ENCODE measurements at regions not wholly inside any gene's neighbourhood (a gene's known extent, or its start where the extent isn't known, plus 50 kb on each side); places are given as distances from the start of the nearest gene placed in this dataset.
A peak's percentile ranks its signal among the peaks of the same experiment; 100 is the strongest.

DNA sequence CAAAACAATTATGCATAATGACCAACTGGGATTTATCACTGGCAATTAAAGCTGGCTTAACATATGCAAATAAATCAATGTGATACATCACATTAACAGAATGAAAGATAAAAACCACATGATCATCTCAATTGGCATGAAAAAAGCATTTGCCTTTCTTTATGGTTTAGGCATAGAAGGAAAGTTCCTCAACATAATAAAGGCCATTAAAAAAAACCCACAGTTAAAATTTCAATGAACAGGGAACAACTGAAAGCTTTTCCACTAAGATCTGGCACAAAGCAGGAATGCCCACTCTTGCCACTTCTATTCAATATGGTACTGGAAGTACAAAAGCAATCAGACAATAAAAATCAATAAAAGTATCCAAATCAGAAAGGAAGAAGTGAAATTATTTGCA, 151.2 kb upstream of the CD180 start:
- H2BK20ac ChIP-seq (ENCODE audit: low read depth, low read length, poor library complexity, severe bottlenecking) = no peak overlapping the region
- H3K4me1 ChIP-seq (ENCODE audit: insufficient read depth, low read length) = no peaks in the 10 kb centered on the region
- peaks cover 25 to 28% of the 10 kb centered on the region in 2 experiments for H3K4me1 Mint-ChIP-seq
- H3K18ac ChIP-seq (ENCODE audit: insufficient read length, low read depth, low read length) = no peak overlapping the region
- no peak overlapping the region for H2BK15ac ChIP-seq (ENCODE audit: low read depth, low read length)
- H2BK5ac ChIP-seq (ENCODE audit: insufficient read length, low read length) = no peak overlapping the region
- H3K27ac ChIP-seq (ENCODE audit: insufficient read length, low read depth, low read length) = no peak overlapping the region
- H3K23me2 ChIP-seq (ENCODE audit: insufficient read length, low read depth, low read length, poor library complexity, severe bottlenecking) = no peaks in the 10 kb centered on the region
- no peak overlapping the region for H3K4ac ChIP-seq (ENCODE audit: low read depth, low read length)
- H4K20me1 ChIP-seq (ENCODE audit: control insufficient read depth, insufficient read depth, insufficient read length) = no peaks in the 10 kb centered on the region
- no peak overlapping the region for H4K91ac ChIP-seq (ENCODE audit: insufficient read length, low read depth, low read length)
- no peak overlapping the region for H2BK12ac ChIP-seq (ENCODE audit: insufficient read length, low read depth, low read length)
- TF ChIP-seq, protein P1, sequence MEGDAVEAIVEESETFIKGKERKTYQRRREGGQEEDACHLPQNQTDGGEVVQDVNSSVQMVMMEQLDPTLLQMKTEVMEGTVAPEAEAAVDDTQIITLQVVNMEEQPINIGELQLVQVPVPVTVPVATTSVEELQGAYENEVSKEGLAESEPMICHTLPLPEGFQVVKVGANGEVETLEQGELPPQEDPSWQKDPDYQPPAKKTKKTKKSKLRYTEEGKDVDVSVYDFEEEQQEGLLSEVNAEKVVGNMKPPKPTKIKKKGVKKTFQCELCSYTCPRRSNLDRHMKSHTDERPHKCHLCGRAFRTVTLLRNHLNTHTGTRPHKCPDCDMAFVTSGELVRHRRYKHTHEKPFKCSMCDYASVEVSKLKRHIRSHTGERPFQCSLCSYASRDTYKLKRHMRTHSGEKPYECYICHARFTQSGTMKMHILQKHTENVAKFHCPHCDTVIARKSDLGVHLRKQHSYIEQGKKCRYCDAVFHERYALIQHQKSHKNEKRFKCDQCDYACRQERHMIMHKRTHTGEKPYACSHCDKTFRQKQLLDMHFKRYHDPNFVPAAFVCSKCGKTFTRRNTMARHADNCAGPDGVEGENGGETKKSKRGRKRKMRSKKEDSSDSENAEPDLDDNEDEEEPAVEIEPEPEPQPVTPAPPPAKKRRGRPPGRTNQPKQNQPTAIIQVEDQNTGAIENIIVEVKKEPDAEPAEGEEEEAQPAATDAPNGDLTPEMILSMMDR (conservative IDR thresholded peaks at IDR 0.05) = no peak
- peak overlapping the region; percentile 33 for H3K4me2 ChIP-seq (ENCODE audit: insufficient read depth, insufficient read length, low read length)
- no peaks in the 10 kb centered on the region; the same call in 1 of the 2 replicates for H3K27me3 Mint-ChIP-seq (ENCODE audit: low read depth)
- no peak overlapping the region for H3K23ac ChIP-seq (ENCODE audit: insufficient read length, low read depth, low read length)
- H3K9ac ChIP-seq (ENCODE audit: extremely low read depth, insufficient read length, low read length) = no peak overlapping the region
- H2AFZ ChIP-seq (ENCODE audit: low read length) = no peak overlapping the region
- H4K8ac ChIP-seq (replicated peaks; ENCODE audit: insufficient read length, low read depth, low read length) = no peak overlapping the region
- no peak overlapping the region for H4K5ac ChIP-seq (ENCODE audit: insufficient read length, low read depth, low read length)
- H2BK120ac ChIP-seq (ENCODE audit: low read depth, low read length, poor library complexity, severe bottlenecking) = no peak overlapping the region
- no peak overlapping the region for H3K4me3 Mint-ChIP-seq
- DNase-seq = no peak
- no peaks in the 10 kb centered on the region for H3K27me3 ChIP-seq (ENCODE audit: insufficient read depth, low read length)
- no peak overlapping the region for H3K56ac ChIP-seq (ENCODE audit: insufficient read length, low read depth, low read length)
- peaks cover 14 to 22% of the 10 kb centered on the region in 2 experiments for H3K9me3 Mint-ChIP-seq
- H3T11ph ChIP-seq (ENCODE audit: low read length) = no peak overlapping the region
- no peak overlapping the region for H2AK5ac ChIP-seq (ENCODE audit: insufficient read length, low read length)
- H3K79me2 ChIP-seq (ENCODE audit: insufficient read depth, low read length) = no peaks in the 10 kb centered on the region
- H3K9me3 ChIP-seq (ENCODE audit: control insufficient read depth, low read depth, low read length) = peaks cover 6% of the 10 kb centered on the region
- peak overlapping the region in 2 of 3 experiments; percentile 22 to 36; a peak in 1 of 7 replicates for H3K27ac Mint-ChIP-seq
- no peak overlapping the region for H3K14ac ChIP-seq (ENCODE audit: insufficient read depth, low read length)
- H3K36me3 Mint-ChIP-seq (ENCODE audit: insufficient read depth in 1 of 3, low read depth in 3 of 3) = peaks cover 2 to 26% (median 15%) of the 10 kb centered on the region in 3 experiments; a peak in 5 of 7 replicates
- H3K79me1 ChIP-seq (ENCODE audit: insufficient read depth, low read depth, low read length, poor library complexity, severe bottlenecking) = no peaks in the 10 kb centered on the region
